Fibroblast of lung (primary cell): ENCODE measurements at regions not wholly inside any gene's neighbourhood (a gene's known extent, or its start where the extent isn't known, plus 50 kb on each side); places are given as distances from the start of the nearest gene placed in this dataset.

Experiments used
- DNase-seq, 2 donors: peaks; one replicate each; pipeline versions ENCODE4 v3.0.0 to v3.0.0-alpha.2; 2010; ENCODE audit warnings: low read depth in 2 of 2
- H2AFZ ChIP-seq: 2 replicates; pipeline ENCODE4 v1.5.1; 2012; ENCODE audit warnings: low read length, control low read depth, inconsistent platforms
- H3K27ac ChIP-seq: 2 replicates; pipeline ENCODE4 v1.5.1; 2011; ENCODE audit warnings: low read length, control low read depth; ENCODE audit not compliant: insufficient read depth
- H3K27me3 ChIP-seq: 2 replicates; pipeline ENCODE4 v1.5.1; 2011; ENCODE audit warnings: mild to moderate bottlenecking, low read length; ENCODE audit not compliant: control insufficient read depth, insufficient read depth
- H3K36me3 ChIP-seq: 2 replicates; pipeline ENCODE4 v1.5.1; 2011; ENCODE audit warnings: low read length; ENCODE audit not compliant: control insufficient read depth, insufficient read depth
- H3K4me1 ChIP-seq: 2 replicates; pipeline ENCODE4 v1.5.1; 2011; ENCODE audit warnings: low read length; ENCODE audit not compliant: control insufficient read depth, insufficient read depth; ENCODE audit errors: extremely low read depth
- H3K4me2 ChIP-seq: 2 replicates; pipeline ENCODE4 v1.5.1; 2011; ENCODE audit warnings: low read length, control low read depth; ENCODE audit not compliant: insufficient read depth; ENCODE audit errors: extremely low read depth
- H3K4me3 ChIP-seq, 4 experiments: fragments of 200-600 bp in 1 of 4; sonication (generic) in 1 of 4; replicated peaks in 1 of 4; 2 replicates each; pipeline ENCODE4 v1.5.1; 2011 to 2016; ENCODE audit warnings: low read length in 4 of 4, low read depth in 3 of 4, mild to moderate bottlenecking in 3 of 4, control low read depth in 2 of 4, inconsistent platforms in 1 of 4, mixed read lengths in 1 of 4; ENCODE audit not compliant: insufficient read depth in 1 of 4; ENCODE audit errors: control extremely low read depth in 1 of 4
- H3K79me2 ChIP-seq: 2 replicates; pipeline ENCODE4 v1.5.1; 2012; ENCODE audit warnings: mild to moderate bottlenecking, low read length, inconsistent platforms; ENCODE audit not compliant: control insufficient read depth, insufficient read depth
- H3K9ac ChIP-seq: 2 replicates; pipeline ENCODE4 v1.5.1; 2011; ENCODE audit warnings: mild to moderate bottlenecking, low read length, control low read depth; ENCODE audit not compliant: insufficient read depth
- H3K9me3 ChIP-seq: 2 replicates; pipeline ENCODE4 v1.5.1; 2012; ENCODE audit warnings: low read depth, low read length; ENCODE audit not compliant: control insufficient read depth, insufficient read depth
- H4K20me1 ChIP-seq: 2 replicates; pipeline ENCODE4 v1.5.1; 2011; ENCODE audit warnings: low read length; ENCODE audit not compliant: control insufficient read depth, insufficient read depth; ENCODE audit errors: extremely low read depth
- EZH2 ChIP-seq: IDR thresholded peaks from 2 replicates; pipeline ENCODE4 v1.5.1; 2012; ENCODE audit warnings: low read length, control low read depth, mild to moderate bottlenecking; ENCODE audit errors: missing control alignments
- TF ChIP-seq, protein P1 (sequence below), 2 donors: IDR thresholded peaks in 1 of 2; conservative IDR thresholded peaks in 1 of 2; 1 replicate in 1 of 2; 2 replicates in 1 of 2; pipeline ENCODE4 v1.5.1; 2011 to 2012; ENCODE audit warnings: low read length in 2 of 2, control low read depth in 1 of 2, inconsistent platforms in 1 of 2, low read depth in 1 of 2, mild to moderate bottlenecking in 1 of 2

DNA sequence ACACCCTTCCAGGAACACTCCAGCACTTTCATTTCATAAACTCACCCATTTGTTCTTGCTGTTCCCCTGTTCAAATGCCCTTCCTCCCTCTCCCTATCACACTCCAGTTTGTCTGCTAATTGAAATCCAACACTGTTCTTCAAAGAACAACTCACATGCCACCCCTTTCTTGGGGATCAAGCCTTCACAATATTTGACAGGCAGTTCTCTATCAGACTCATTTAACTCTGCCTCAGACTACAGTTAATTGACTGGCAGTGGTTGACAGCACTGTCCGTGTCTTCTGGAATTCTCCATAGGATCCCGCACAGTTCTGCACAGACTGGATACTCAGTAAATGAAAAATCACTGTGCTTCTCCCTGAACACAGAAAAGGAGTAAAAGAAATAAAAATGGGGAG is 87.8 kb downstream of the PMP22 start:
- H3K4me3 ChIP-seq, result no peak overlapping the region
- H3K4me2 ChIP-seq, result no peak overlapping the region
- no peaks in the 10 kb centered on the region for H3K4me1 ChIP-seq
- no peak for DNase-seq
- TF ChIP-seq EZH2, result no peak
- H3K36me3 ChIP-seq, result no peaks in the 10 kb centered on the region
- H3K79me2 ChIP-seq, result no peaks in the 10 kb centered on the region
- H3K9me3 ChIP-seq, result no peaks in the 10 kb centered on the region
- peaks cover 3% of the 10 kb centered on the region for H3K27me3 ChIP-seq
- no peak overlapping the region for H3K27ac ChIP-seq
- no peak overlapping the region for H3K9ac ChIP-seq
- H4K20me1 ChIP-seq, result no peaks in the 10 kb centered on the region
- no peak overlapping the region for H2AFZ ChIP-seq

DNA sequence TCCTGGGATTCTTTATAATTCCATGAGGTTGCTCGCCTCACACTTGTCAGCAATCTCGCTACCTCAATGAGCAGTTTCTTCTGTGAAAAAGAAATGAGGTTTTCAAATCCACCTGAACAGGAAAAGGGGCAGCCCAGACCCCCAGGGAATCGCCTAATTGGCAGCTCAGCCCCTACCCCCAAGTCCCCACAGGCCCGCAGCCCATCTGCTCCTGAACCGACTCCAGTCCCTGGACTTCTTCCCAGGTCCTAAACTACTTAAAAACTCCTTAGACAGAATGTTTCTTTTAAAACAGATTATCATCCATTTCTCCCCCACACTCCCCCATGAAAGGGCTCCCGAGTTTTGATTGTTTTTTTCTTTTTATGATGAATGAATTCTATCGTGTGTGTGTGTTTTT is 89.8 kb downstream of the PMP22 start:
- no peak overlapping the region for H3K9ac ChIP-seq
- no peaks in the 10 kb centered on the region for H3K9me3 ChIP-seq
- no peaks in the 10 kb centered on the region for H3K79me2 ChIP-seq
- TF ChIP-seq, protein P1, sequence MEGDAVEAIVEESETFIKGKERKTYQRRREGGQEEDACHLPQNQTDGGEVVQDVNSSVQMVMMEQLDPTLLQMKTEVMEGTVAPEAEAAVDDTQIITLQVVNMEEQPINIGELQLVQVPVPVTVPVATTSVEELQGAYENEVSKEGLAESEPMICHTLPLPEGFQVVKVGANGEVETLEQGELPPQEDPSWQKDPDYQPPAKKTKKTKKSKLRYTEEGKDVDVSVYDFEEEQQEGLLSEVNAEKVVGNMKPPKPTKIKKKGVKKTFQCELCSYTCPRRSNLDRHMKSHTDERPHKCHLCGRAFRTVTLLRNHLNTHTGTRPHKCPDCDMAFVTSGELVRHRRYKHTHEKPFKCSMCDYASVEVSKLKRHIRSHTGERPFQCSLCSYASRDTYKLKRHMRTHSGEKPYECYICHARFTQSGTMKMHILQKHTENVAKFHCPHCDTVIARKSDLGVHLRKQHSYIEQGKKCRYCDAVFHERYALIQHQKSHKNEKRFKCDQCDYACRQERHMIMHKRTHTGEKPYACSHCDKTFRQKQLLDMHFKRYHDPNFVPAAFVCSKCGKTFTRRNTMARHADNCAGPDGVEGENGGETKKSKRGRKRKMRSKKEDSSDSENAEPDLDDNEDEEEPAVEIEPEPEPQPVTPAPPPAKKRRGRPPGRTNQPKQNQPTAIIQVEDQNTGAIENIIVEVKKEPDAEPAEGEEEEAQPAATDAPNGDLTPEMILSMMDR (conservative IDR thresholded peaks at IDR 0.05 in 1 of 2, IDR thresholded peaks at IDR 0.05 in 1 of 2; ENCODE audit: low read depth in 1 of 2, low read length in 2 of 2), result no peak
- peaks cover 3% of the 10 kb centered on the region for H3K27me3 ChIP-seq
- no peaks in the 10 kb centered on the region for H3K36me3 ChIP-seq
- no peak overlapping the region for H3K27ac ChIP-seq
- H3K4me1 ChIP-seq, result no peaks in the 10 kb centered on the region
- no peak overlapping the region for H3K4me2 ChIP-seq
- H4K20me1 ChIP-seq, result no peaks in the 10 kb centered on the region
- no peak overlapping the region for H2AFZ ChIP-seq
- H3K4me3 ChIP-seq, result no peak overlapping the region
- no peak for DNase-seq

DNA sequence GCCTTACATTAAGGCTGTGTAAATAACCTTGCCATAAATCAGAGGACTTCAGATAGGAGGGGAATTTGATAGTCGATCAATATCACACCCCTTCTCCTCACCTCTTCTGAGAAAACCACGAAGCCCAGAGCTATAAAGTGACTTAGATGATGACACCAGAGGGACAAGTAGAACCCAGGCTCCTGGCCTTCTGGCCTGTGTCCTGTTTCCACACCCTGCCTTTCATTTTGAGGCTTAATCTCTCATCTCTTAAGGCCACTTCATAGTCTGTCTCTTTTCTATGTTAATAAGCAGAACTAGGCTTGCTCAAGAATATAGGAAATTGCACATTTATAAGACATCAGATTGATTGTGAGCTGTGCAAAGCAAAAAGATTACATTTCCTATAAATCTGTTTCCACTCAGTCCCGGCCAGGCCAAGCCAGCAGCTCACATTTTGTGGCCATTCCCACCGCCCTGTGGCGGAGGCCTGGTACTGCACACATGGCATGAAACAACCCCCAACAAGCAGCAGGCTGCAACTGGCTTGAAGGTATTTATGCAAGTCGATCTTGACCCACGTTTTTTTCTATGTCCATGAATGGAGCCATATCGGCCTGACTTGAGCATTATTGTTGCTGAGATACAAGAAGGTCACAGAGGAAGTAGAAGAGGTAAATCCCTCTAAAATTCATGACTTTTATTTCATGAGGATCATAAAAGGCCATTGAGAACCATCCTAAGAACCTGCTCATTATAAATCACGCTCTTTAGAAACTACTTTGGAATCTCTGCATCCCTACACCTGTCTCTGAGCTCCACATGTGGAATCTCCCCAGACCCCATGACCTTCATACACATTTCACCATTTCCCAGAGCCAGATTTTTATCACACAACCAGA is 93.7 kb downstream of the PMP22 start:
- Histone ChIP-seq H3K9me3 (no peaks in the 10 kb centered on the region), H3K9ac (no peak overlapping the region), H3K27me3 (no peaks in the 10 kb centered on the region), H3K27ac (no peak overlapping the region), H4K20me1 (no peaks in the 10 kb centered on the region), H3K4me2 (no peak overlapping the region), H3K4me1 (no peaks in the 10 kb centered on the region), H3K36me3 (no peaks in the 10 kb centered on the region), H3K4me3 (no peak overlapping the region), H2AFZ (no peak overlapping the region), H3K79me2 (no peaks in the 10 kb centered on the region)
- peak; percentile 60 to 78 for DNase-seq
- TF ChIP-seq, protein P1 (conservative IDR thresholded peaks at IDR 0.05 in 1 of 2, IDR thresholded peaks at IDR 0.05 in 1 of 2; ENCODE audit: low read depth in 1 of 2, low read length in 2 of 2), result peak; percentile 97 to 99
- TF ChIP-seq EZH2, result no peak
